SK-N-SH (cell line): ENCODE measurements at regions not wholly inside any gene's neighbourhood (a gene's known extent, or its start where the extent isn't known, plus 50 kb on each side); places are given as distances from the start of the nearest gene placed in this dataset.

Experiments used
- CTCF ChIA-PET: fragments of 300-600, 350-600 bp; formaldehyde crosslinking; extraction: SDS; loops from one replicate; lab custom pipeline; 2021; lab: Yijun Ruan, JAX
- POLR2A ChIA-PET: fragments of 350-600 bp; sonication (Branson Sonifier 250); formaldehyde crosslinking; extraction: SDS; loops from one replicate; lab custom pipeline; 2020; ENCODE audit warnings: antibody characterized with exemption, inconsistent platforms; lab: Yijun Ruan, JAX
- DNase-seq: peaks from one replicate; pipeline ENCODE4 v3.0.0; 2012
- H2AFZ ChIP-seq: fragments of 200-600 bp; sonication (generic); 2 replicates; pipeline ENCODE4 v1.8.1; 2016; ENCODE audit warnings: antibody characterized with exemption, mild to moderate bottlenecking, low read depth
- H3F3A ChIP-seq: fragments of 200-600 bp; sonication (generic); replicated peaks from 2 replicates; pipeline ENCODE3; 2016; ENCODE audit warnings: antibody characterized with exemption, mild to moderate bottlenecking; ENCODE audit not compliant: insufficient read depth
- H3K27ac ChIP-seq, 2 experiments: fragments of 200-500 bp in 1 of 2; fragments of 200-600 bp in 1 of 2; sonication (Bioruptor generic) in 1 of 2; sonication (generic), shearing (Covaris generic) in 1 of 2; 2 replicates each; pipeline versions ENCODE4 v1.5.1 to v1.6.1; 2014 to 2016; ENCODE audit warnings: low read depth in 2 of 2, inconsistent platforms in 1 of 2, low read length in 1 of 2, mild to moderate bottlenecking in 1 of 2, mixed read lengths in 1 of 2
- H3K27me3 ChIP-seq: fragments of 200-600 bp; sonication (generic), shearing (Covaris generic); 2 replicates; pipeline ENCODE4 v1.6.1; 2016; ENCODE audit warnings: mixed run types; ENCODE audit not compliant: insufficient read depth
- H3K36me3 ChIP-seq, 2 experiments: fragments of 200-500 bp in 1 of 2; fragments of 200-600 bp in 1 of 2; sonication (Bioruptor generic) in 1 of 2; sonication (generic) in 1 of 2; replicated peaks in 1 of 2; 2 replicates each; pipeline versions ENCODE3 to v1.5.1; 2014 to 2016; ENCODE audit warnings: low read length in 1 of 2, mild to moderate bottlenecking in 1 of 2; ENCODE audit not compliant: insufficient read depth in 2 of 2, control insufficient read depth in 1 of 2
- H3K4me1 ChIP-seq, 2 experiments: fragments of 200-500 bp in 1 of 2; fragments of 200-600 bp in 1 of 2; sonication (Bioruptor generic) in 1 of 2; sonication (generic), shearing (Covaris generic) in 1 of 2; 2 replicates each; pipeline versions ENCODE4 v1.5.1 to v1.6.1; 2014 to 2016; ENCODE audit warnings: low read depth in 1 of 2, low read length in 1 of 2, mixed run types in 1 of 2; ENCODE audit not compliant: insufficient read depth in 2 of 2, control insufficient read depth in 1 of 2
- H3K4me2 ChIP-seq: fragments of 200-600 bp; sonication (generic), shearing (Covaris generic); 2 replicates; pipeline ENCODE4 v1.6.1; 2017; ENCODE audit warnings: mixed run types
- H3K4me3 ChIP-seq, 2 experiments: fragments of 200-500 bp in 1 of 2; fragments of 200-600 bp in 1 of 2; sonication (Bioruptor generic) in 1 of 2; sonication (generic), shearing (Covaris generic) in 1 of 2; 2 replicates each; pipeline versions ENCODE4 v1.5.1 to v1.8.1; 2014 to 2016; ENCODE audit warnings: low read depth in 2 of 2, inconsistent platforms in 1 of 2, low read length in 1 of 2, mild to moderate bottlenecking in 1 of 2, mixed read lengths in 1 of 2, moderate library complexity in 1 of 2
- H3K79me2 ChIP-seq: fragments of 200-600 bp; sonication (generic); 2 replicates; pipeline ENCODE4 v1.8.1; 2017; ENCODE audit warnings: mild to moderate bottlenecking; ENCODE audit not compliant: insufficient read depth
- H3K9ac ChIP-seq: fragments of 200-600 bp; sonication (generic); 2 replicates; pipeline ENCODE4 v1.6.1; 2017; ENCODE audit warnings: mixed run types
- H3K9me2 ChIP-seq: fragments of 200-600 bp; sonication (generic); 2 replicates; pipeline ENCODE4 v1.6.1; 2017; ENCODE audit warnings: mixed run types
- H3K9me3 ChIP-seq: fragments of 200-600 bp; sonication (generic); 2 replicates; pipeline ENCODE4 v1.6.1; 2017; ENCODE audit warnings: mixed run types, mild to moderate bottlenecking, moderate library complexity
- H4K20me1 ChIP-seq: fragments of 200-600 bp; sonication (generic); 2 replicates; pipeline ENCODE4 v1.6.1; 2017; ENCODE audit warnings: mild to moderate bottlenecking, mixed run types; ENCODE audit not compliant: insufficient read depth
- CHD2 ChIP-seq: fragments of 150-350 bp; IDR thresholded peaks from 2 replicates; pipeline ENCODE4 v1.6.1; 2018; ENCODE audit warnings: low read length; ENCODE audit not compliant: partially characterized antibody
- ELF1 ChIP-seq: IDR thresholded peaks from 2 replicates; pipeline ENCODE4 v1.4.0; 2012
- EP300 ChIP-seq, 2 experiments: IDR thresholded peaks; 2 replicates each; pipeline versions ENCODE4 v1.4.0 to v1.6.1; 2012; ENCODE audit warnings: borderline replicate concordance in 1 of 2, low read depth in 1 of 2, low read length in 1 of 2
- FOXJ3 ChIP-seq: sonication (generic); formaldehyde crosslinking; IDR thresholded peaks from 2 replicates; pipeline ENCODE4 v1.5.1; 2020; ENCODE audit warnings: mild to moderate bottlenecking, missing genetic modification reagents
- FOXM1 ChIP-seq: IDR thresholded peaks from 2 replicates; pipeline ENCODE4 v1.4.0; 2012; ENCODE audit warnings: low read depth, mild to moderate bottlenecking
- GATA2 ChIP-seq: sonication (generic); formaldehyde crosslinking; IDR thresholded peaks from 2 replicates; pipeline ENCODE4 v1.5.0; 2020; ENCODE audit warnings: mild to moderate bottlenecking, missing genetic modification reagents
- JUND ChIP-seq: IDR thresholded peaks from 2 replicates; pipeline ENCODE4 v1.4.0; 2012
- MEF2A ChIP-seq: IDR thresholded peaks from 2 replicates; pipeline ENCODE4 v1.4.0; 2012; ENCODE audit warnings: low read depth, borderline replicate concordance
- MXI1 ChIP-seq: IDR thresholded peaks from 2 replicates; pipeline ENCODE4 v1.6.1; 2012; ENCODE audit warnings: mild to moderate bottlenecking, low read depth, low read length, improper control_type of control experiment
- NFIC ChIP-seq: IDR thresholded peaks from 2 replicates; pipeline ENCODE4 v1.4.0; 2012; ENCODE audit warnings: borderline replicate concordance
- NRF1 ChIP-seq: IDR thresholded peaks from 2 replicates; pipeline ENCODE4 v1.6.1; 2012; ENCODE audit warnings: low read depth, mild to moderate bottlenecking, low read length
- PBX3 ChIP-seq: IDR thresholded peaks from 2 replicates; pipeline ENCODE4; 2012
- RAD21 ChIP-seq: IDR thresholded peaks from 2 replicates; pipeline ENCODE4 v1.6.1; 2012; ENCODE audit warnings: mild to moderate bottlenecking, low read length
- RFX5 ChIP-seq: IDR thresholded peaks from 2 replicates; pipeline ENCODE4 v1.6.1; 2012; ENCODE audit warnings: mild to moderate bottlenecking, improper control_type of control experiment, low read length
- SMC3 ChIP-seq: IDR thresholded peaks from 2 replicates; pipeline ENCODE4 v1.6.1; 2012; ENCODE audit warnings: low read depth, low read length, improper control_type of control experiment
- TAF1 ChIP-seq: IDR thresholded peaks from 2 replicates; pipeline ENCODE4 v1.6.1; 2012; ENCODE audit warnings: low read depth, mild to moderate bottlenecking, low read length, moderate library complexity, borderline replicate concordance
- TCF12 ChIP-seq: IDR thresholded peaks from 2 replicates; pipeline ENCODE4 v1.4.0; 2012
- USF1 ChIP-seq: IDR thresholded peaks from 2 replicates; pipeline ENCODE4 v1.4.0; 2012; ENCODE audit warnings: low read depth, borderline replicate concordance
- USF2 ChIP-seq: fragments of 150-350 bp; IDR thresholded peaks from 2 replicates; pipeline ENCODE4 v1.6.1; 2017; ENCODE audit warnings: antibody characterized with exemption, low read length, low read depth, borderline replicate concordance
- YY1 ChIP-seq: IDR thresholded peaks from 2 replicates; pipeline ENCODE4 v1.4.0; 2012; ENCODE audit warnings: low read depth, mild to moderate bottlenecking
- WGBS: methylation state at CpG from one replicate; pipeline ENCODE4 v1.1.6; 2017; ENCODE audit warnings: low lambda C conversion rate; 5-methylcytosine and 5-hydroxymethylcytosine counted together

GRCh38 chr20:39445095-39445494 lies 483.0 kb downstream of the DHX35 start:
- no peaks in the 10 kb centered on the region for H3K79me2 ChIP-seq
- no peaks in the 10 kb centered on the region for H3K27me3 ChIP-seq
- H3K9me3 ChIP-seq = no peaks in the 10 kb centered on the region
- H4K20me1 ChIP-seq = no peaks in the 10 kb centered on the region
- ChIA-PET POLR2A (no interaction called here), CTCF (no interaction called here)
- DNase-seq = no peak
- H3K9me2 ChIP-seq = no peaks in the 10 kb centered on the region
- H3F3A ChIP-seq = no peaks in the 10 kb centered on the region
- H3K27ac ChIP-seq = no peak overlapping the region
- no peak overlapping the region for H2AFZ ChIP-seq
- TF ChIP-seq SMC3 (no peak), CHD2 (no peak), JUND (no peak), TAF1 (no peak), RAD21 (no peak), MEF2A (no peak), NFIC (no peak), EP300 (IDR thresholded peaks at IDR 0.05; ENCODE audit: borderline replicate concordance in 1 of 2, low read depth in 1 of 2, low read length in 1 of 2) (no peak), GATA2 (CRISPR knock-in tag) (no peak), USF2 (no peak), NRF1 (no peak), ELF1 (no peak), RFX5 (no peak), TCF12 (no peak), MXI1 (no peak), FOXJ3 (CRISPR knock-in tag) (no peak), FOXM1 (no peak), PBX3 (no peak), USF1 (no peak)
- H3K4me3 ChIP-seq = no peak overlapping the region
- H3K4me1 ChIP-seq = no peaks in the 10 kb centered on the region
- no peaks in the 10 kb centered on the region for H3K36me3 ChIP-seq
- no peak overlapping the region for H3K9ac ChIP-seq
- H3K4me2 ChIP-seq = no peak overlapping the region
- 15% methylated on average over 1 of the region's 1 CpG for WGBS

GRCh38 chr20:39433466-39433865 lies 471.3 kb downstream of the DHX35 start:
- Histone ChIP-seq H3K9ac (no peak overlapping the region), H4K20me1 (no peaks in the 10 kb centered on the region), H2AFZ (no peak overlapping the region), H3K79me2 (no peaks in the 10 kb centered on the region), H3K27me3 (no peaks in the 10 kb centered on the region), H3K4me3 (no peak overlapping the region), H3K36me3 (no peaks in the 10 kb centered on the region), H3K4me1 (no peaks in the 10 kb centered on the region), H3K9me2 (no peaks in the 10 kb centered on the region), H3K27ac (no peak overlapping the region), H3F3A (no peaks in the 10 kb centered on the region), H3K9me3 (no peaks in the 10 kb centered on the region), H3K4me2 (no peak overlapping the region)
- CTCF ChIA-PET = interaction anchor here (0.9 kb wide), 1 partner anchor 12 kb away, joined by 3 read pairs; no protein-coding TSS in a partner anchor
- POLR2A ChIA-PET = no interaction called here
- TF ChIP-seq YY1 (no peak), JUND (no peak), RAD21 (no peak), TCF12 (no peak), EP300 (IDR thresholded peaks at IDR 0.05; ENCODE audit: borderline replicate concordance in 1 of 2, low read depth in 1 of 2, low read length in 1 of 2) (no peak), ELF1 (no peak), CHD2 (no peak)
- no peak for DNase-seq
- 57% methylated on average over 1 of the region's 1 CpG for WGBS
